ACC112 (cell line): ENCODE measurements at regions not wholly inside any gene's neighbourhood (a gene's known extent, or its start where the extent isn't known, plus 50 kb on each side); places are given as distances from the start of the nearest gene placed in this dataset.

Experiments
- H2AFZ ChIP-seq: fragments of 200-600 bp; sonication (generic); one replicate; pipeline ENCODE4 v1.6.0; 2017; ENCODE audit warnings: antibody characterized with exemption, low read length; ENCODE audit not compliant: unreplicated experiment
- H3K27ac ChIP-seq: fragments of 200-600 bp; sonication (generic); 2 replicates; pipeline ENCODE4 v1.5.1; 2014; ENCODE audit warnings: low read depth, mild to moderate bottlenecking, antibody characterized with exemption, low read length, moderate library complexity
- H3K27me3 ChIP-seq: fragments of 200-600 bp; sonication (generic); 2 replicates; pipeline ENCODE4 v1.6.1; 2014; ENCODE audit warnings: mild to moderate bottlenecking, antibody characterized with exemption, low read length, moderate library complexity, mixed read lengths; ENCODE audit not compliant: insufficient read depth
- H3K36me3 ChIP-seq: fragments of 200-600 bp; sonication (generic); 2 replicates; pipeline ENCODE4 v1.6.1; 2016; ENCODE audit warnings: mild to moderate bottlenecking, antibody characterized with exemption, low read length, moderate library complexity, mixed read lengths; ENCODE audit not compliant: insufficient read depth
- H3K4me1 ChIP-seq: fragments of 200-600 bp; sonication (generic); one replicate; pipeline ENCODE4 v1.6.1; 2016; ENCODE audit warnings: low read length, mixed read lengths; ENCODE audit not compliant: insufficient read depth, unreplicated experiment, control insufficient read depth
- H3K4me3 ChIP-seq: fragments of 200-600 bp; sonication (generic); 2 replicates; pipeline ENCODE4 v1.5.1; 2014; ENCODE audit warnings: mild to moderate bottlenecking, low read depth, low read length
- H3K79me2 ChIP-seq: fragments of 200-600 bp; sonication (generic); one replicate; pipeline ENCODE4 v1.6.0; 2016; ENCODE audit warnings: low read length; ENCODE audit not compliant: control insufficient read depth, unreplicated experiment, insufficient read depth

- H3K27ac ChIP-seq = no peak overlapping the region
- H2AFZ ChIP-seq = no peak overlapping the region
- no peaks in the 10 kb centered on the region for H3K79me2 ChIP-seq
These were observed 158.8 kb upstream of the DUSP10 start for GRCh38 chr1:221900678-221901077.

GRCh38 chr1:221897321-221897721 lies 155.4 kb upstream of the DUSP10 start:
- H2AFZ ChIP-seq = peak overlapping the region; percentile 63
- no peak overlapping the region for H3K4me3 ChIP-seq
- peaks cover 20% of the 10 kb centered on the region for H3K4me1 ChIP-seq
- H3K27ac ChIP-seq = peak overlapping the region; percentile 57
- H3K36me3 ChIP-seq = no peaks in the 10 kb centered on the region
- no peaks in the 10 kb centered on the region for H3K79me2 ChIP-seq
- no peaks in the 10 kb centered on the region for H3K27me3 ChIP-seq

More at GRCh38 chr1:221900678-221901077, 158.8 kb upstream of the DUSP10 start:
- H3K4me1 ChIP-seq = peaks cover 15% of the 10 kb centered on the region
- H3K27me3 ChIP-seq = no peaks in the 10 kb centered on the region
- H3K36me3 ChIP-seq = no peaks in the 10 kb centered on the region
- no peak overlapping the region for H3K4me3 ChIP-seq

- Histone ChIP-seq H2AFZ (no peak overlapping the region), H3K27me3 (no peaks in the 10 kb centered on the region), H3K4me1 (peaks cover 46% of the 10 kb centered on the region), H3K27ac (peak overlapping the region; percentile 92), H3K79me2 (no peaks in the 10 kb centered on the region), H3K4me3 (no peak overlapping the region; the same call in 1 of the 2 replicates), H3K36me3 (no peaks in the 10 kb centered on the region)
These were observed 150.5 kb upstream of the DUSP10 start for GRCh38 chr1:221892301-221892830.

- Histone ChIP-seq H3K4me1 (peaks cover 46% of the 10 kb centered on the region), H3K4me3 (peak overlapping the region; percentile 13; the same call in 1 of the 2 replicates), H2AFZ (no peak overlapping the region), H3K27me3 (no peaks in the 10 kb centered on the region), H3K36me3 (no peaks in the 10 kb centered on the region), H3K79me2 (no peaks in the 10 kb centered on the region), H3K27ac (peak overlapping the region; percentile 92)
These were observed 149.8 kb upstream of the DUSP10 start for GRCh38 chr1:221891708-221892107.

- H3K4me1 ChIP-seq = peaks cover 50% of the 10 kb centered on the region
- no peak overlapping the region for H3K27ac ChIP-seq
- no peak overlapping the region for H3K4me3 ChIP-seq
- no peaks in the 10 kb centered on the region for H3K79me2 ChIP-seq
- H3K36me3 ChIP-seq = no peaks in the 10 kb centered on the region
- no peak overlapping the region for H2AFZ ChIP-seq
- no peaks in the 10 kb centered on the region for H3K27me3 ChIP-seq
These were observed 146.9 kb upstream of the DUSP10 start for GRCh38 chr1:221888801-221889200.

GRCh38 chr1:221888218-221888617 lies 146.3 kb upstream of the DUSP10 start:
- Histone ChIP-seq H3K27me3 (no peaks in the 10 kb centered on the region), H3K4me1 (peaks cover 50% of the 10 kb centered on the region), H3K36me3 (no peaks in the 10 kb centered on the region), H2AFZ (no peak overlapping the region), H3K4me3 (no peak overlapping the region), H3K79me2 (no peaks in the 10 kb centered on the region), H3K27ac (no peak overlapping the region; the same call in 1 of the 2 replicates)

- H3K27ac ChIP-seq = peak overlapping the region; percentile 86
- no peaks in the 10 kb centered on the region for H3K79me2 ChIP-seq
- no peak overlapping the region for H2AFZ ChIP-seq
- H3K4me1 ChIP-seq = peaks cover 49% of the 10 kb centered on the region
- no peaks in the 10 kb centered on the region for H3K36me3 ChIP-seq
- H3K27me3 ChIP-seq = no peaks in the 10 kb centered on the region
- H3K4me3 ChIP-seq = no peak overlapping the region
These were observed 145.9 kb upstream of the DUSP10 start for GRCh38 chr1:221887758-221888157.

- H2AFZ ChIP-seq = no peak overlapping the region
- peak overlapping the region; percentile 86 for H3K27ac ChIP-seq
- peaks cover 49% of the 10 kb centered on the region for H3K4me1 ChIP-seq
- H3K36me3 ChIP-seq = no peaks in the 10 kb centered on the region
- H3K27me3 ChIP-seq = no peaks in the 10 kb centered on the region
- no peaks in the 10 kb centered on the region for H3K79me2 ChIP-seq
- H3K4me3 ChIP-seq = no peak overlapping the region
These were observed 145.5 kb upstream of the DUSP10 start for GRCh38 chr1:221887415-221887746.

GRCh38 chr1:221886743-221887414 lies 145.0 kb upstream of the DUSP10 start:
- Histone ChIP-seq H3K4me3 (no peak overlapping the region), H2AFZ (peak overlapping the region; percentile 26), H3K27ac (peak overlapping the region; percentile 86), H3K36me3 (no peaks in the 10 kb centered on the region), H3K27me3 (no peaks in the 10 kb centered on the region), H3K4me1 (peaks cover 48% of the 10 kb centered on the region), H3K79me2 (no peaks in the 10 kb centered on the region)

GRCh38 chr1:221886311-221886710 lies 144.4 kb upstream of the DUSP10 start:
- Histone ChIP-seq H3K79me2 (no peaks in the 10 kb centered on the region), H3K27ac (peak overlapping the region; percentile 86), H3K4me1 (peaks cover 48% of the 10 kb centered on the region), H3K27me3 (no peaks in the 10 kb centered on the region), H3K36me3 (no peaks in the 10 kb centered on the region), H2AFZ (no peak overlapping the region), H3K4me3 (no peak overlapping the region)

GRCh38 chr1:221884821-221885220 lies 142.9 kb upstream of the DUSP10 start:
- H2AFZ ChIP-seq = no peak overlapping the region
- H3K4me3 ChIP-seq = no peak overlapping the region
- no peaks in the 10 kb centered on the region for H3K36me3 ChIP-seq
- no peaks in the 10 kb centered on the region for H3K79me2 ChIP-seq
- H3K27ac ChIP-seq = no peak overlapping the region
- H3K4me1 ChIP-seq = peaks cover 52% of the 10 kb centered on the region
- no peaks in the 10 kb centered on the region for H3K27me3 ChIP-seq
